H9 (cell line): ENCODE measurements at regions not wholly inside any gene's neighbourhood (a gene's known extent, or its start where the extent isn't known, plus 50 kb on each side); places are given as distances from the start of the nearest gene placed in this dataset.

Source experiments
- DNase-seq: peaks from one replicate; pipeline ENCODE4 v3.0.0-alpha.2; 2017
- H2AFZ ChIP-seq: one replicate; pipeline ENCODE4 v1.6.1; 2013; ENCODE audit warnings: mild to moderate bottlenecking, low read length, control low read depth, moderate library complexity
- H2AK5ac ChIP-seq: 2 replicates; pipeline ENCODE4 v1.6.1; 2013; ENCODE audit warnings: low read length, control low read depth, mixed read lengths; ENCODE audit not compliant: insufficient read length
- H2BK120ac ChIP-seq: one replicate; pipeline ENCODE4 v1.6.1; 2013; ENCODE audit warnings: low read depth, mild to moderate bottlenecking, low read length, control low read depth, inconsistent platforms; ENCODE audit not compliant: poor library complexity, severe bottlenecking
- H2BK12ac ChIP-seq: 2 replicates; pipeline ENCODE4 v1.6.1; 2013; ENCODE audit warnings: low read length, control low read depth, mixed read lengths, low read depth; ENCODE audit not compliant: insufficient read length
- H2BK15ac ChIP-seq: 2 replicates; pipeline ENCODE4 v1.6.1; 2013; ENCODE audit warnings: low read depth, low read length, control low read depth
- H2BK20ac ChIP-seq: one replicate; pipeline ENCODE4 v1.6.1; 2013; ENCODE audit warnings: low read depth, mild to moderate bottlenecking, low read length, control low read depth, inconsistent platforms; ENCODE audit not compliant: poor library complexity, severe bottlenecking
- H2BK5ac ChIP-seq: 2 replicates; pipeline ENCODE4 v1.6.1; 2013; ENCODE audit warnings: low read length, control low read depth, mixed read lengths; ENCODE audit not compliant: insufficient read length
- H3K14ac ChIP-seq: 2 replicates; pipeline ENCODE4 v1.6.1; 2013; ENCODE audit warnings: low read length, control low read depth; ENCODE audit not compliant: insufficient read depth
- H3K18ac ChIP-seq: 2 replicates; pipeline ENCODE4 v1.6.1; 2013; ENCODE audit warnings: low read depth, mild to moderate bottlenecking, mixed read lengths, low read length, control low read depth; ENCODE audit not compliant: insufficient read length
- H3K23ac ChIP-seq: 2 replicates; pipeline ENCODE4 v1.6.1; 2013; ENCODE audit warnings: low read length, control low read depth, mixed read lengths, low read depth; ENCODE audit not compliant: insufficient read length
- H3K23me2 ChIP-seq: 2 replicates; pipeline ENCODE4 v1.6.1; 2013; ENCODE audit warnings: low read depth, mild to moderate bottlenecking, mixed read lengths, low read length, control low read depth; ENCODE audit not compliant: insufficient read length, poor library complexity, severe bottlenecking
- H3K27ac ChIP-seq: 2 replicates; pipeline ENCODE4 v1.5.1; 2013; ENCODE audit warnings: low read length, control low read depth, mixed read lengths, low read depth; ENCODE audit not compliant: insufficient read length
- H3K27me3 ChIP-seq: 2 replicates; pipeline ENCODE4 v1.6.1; 2013; ENCODE audit warnings: low read length, control low read depth, inconsistent platforms; ENCODE audit not compliant: insufficient read depth
- H3K4ac ChIP-seq: 2 replicates; pipeline ENCODE4 v1.6.1; 2013; ENCODE audit warnings: low read depth, mild to moderate bottlenecking, control low read depth, inconsistent platforms, low read length, moderate library complexity
- H3K4me1 ChIP-seq: 2 replicates; pipeline ENCODE4 v1.6.1; 2013; ENCODE audit warnings: low read length, control low read depth, inconsistent platforms; ENCODE audit not compliant: insufficient read depth
- H3K4me2 ChIP-seq: 2 replicates; pipeline ENCODE4 v1.6.1; 2013; ENCODE audit warnings: low read length, control low read depth, mixed read lengths; ENCODE audit not compliant: insufficient read length, insufficient read depth
- H3K56ac ChIP-seq: 2 replicates; pipeline ENCODE4 v1.6.1; 2013; ENCODE audit warnings: low read depth, mild to moderate bottlenecking, mixed read lengths, low read length, control low read depth; ENCODE audit not compliant: insufficient read length
- H3K79me1 ChIP-seq: 2 replicates; pipeline ENCODE4 v1.6.1; 2013; ENCODE audit warnings: low read depth, mild to moderate bottlenecking, moderate library complexity, low read length, control low read depth, inconsistent platforms; ENCODE audit not compliant: insufficient read depth, poor library complexity, severe bottlenecking
- H3K79me2 ChIP-seq: 2 replicates; pipeline ENCODE4 v1.6.1; 2013; ENCODE audit warnings: low read length, control low read depth, inconsistent platforms; ENCODE audit not compliant: insufficient read depth
- H3K9ac ChIP-seq: 2 replicates; pipeline ENCODE4 v1.6.1; 2013; ENCODE audit warnings: low read length, control low read depth, mixed read lengths; ENCODE audit not compliant: insufficient read length; ENCODE audit errors: extremely low read depth
- H3K9me3 ChIP-seq: one replicate; pipeline ENCODE4 v1.6.1; 2013; ENCODE audit warnings: low read depth, low read length, inconsistent platforms; ENCODE audit not compliant: control insufficient read depth
- H3T11ph ChIP-seq: one replicate; pipeline ENCODE4 v1.6.1; 2013; ENCODE audit warnings: mild to moderate bottlenecking, low read length, control low read depth, inconsistent platforms
- H4K20me1 ChIP-seq: one replicate; pipeline ENCODE4 v1.6.1; 2013; ENCODE audit not compliant: control insufficient read depth, insufficient read length, insufficient read depth
- H4K5ac ChIP-seq: 2 replicates; pipeline ENCODE4 v1.6.1; 2013; ENCODE audit warnings: low read depth, mild to moderate bottlenecking, mixed read lengths, low read length, control low read depth; ENCODE audit not compliant: insufficient read length
- H4K8ac ChIP-seq: replicated peaks from 2 replicates; pipeline ENCODE4 v1.6.1; 2013; ENCODE audit warnings: low read length, control low read depth, mixed read lengths, low read depth; ENCODE audit not compliant: insufficient read length
- H4K91ac ChIP-seq: 2 replicates; pipeline ENCODE4 v1.6.1; 2013; ENCODE audit warnings: low read depth, mild to moderate bottlenecking, moderate library complexity, mixed read lengths, low read length, control low read depth; ENCODE audit not compliant: insufficient read length
- H3K27ac Mint-ChIP-seq, 3 experiments: 2 replicates in 2 of 3; 3 replicates in 1 of 3; pipeline ENCODE4 v1.8.0; 2020 to 2021; ENCODE audit warnings: mixed read lengths in 3 of 3, mild to moderate bottlenecking in 1 of 3, moderate library complexity in 1 of 3
- H3K27me3 Mint-ChIP-seq: 2 replicates; pipeline ENCODE4 v1.8.0; 2021; ENCODE audit warnings: low read depth, mild to moderate bottlenecking, moderate library complexity, mixed read lengths
- H3K36me3 Mint-ChIP-seq, 3 experiments: 2 replicates in 2 of 3; 3 replicates in 1 of 3; pipeline ENCODE4 v1.8.0; 2020 to 2021; ENCODE audit warnings: low read depth in 3 of 3, mixed read lengths in 3 of 3; ENCODE audit not compliant: insufficient read depth in 1 of 3
- H3K4me1 Mint-ChIP-seq, 2 experiments: 2 replicates each; pipeline ENCODE4 v1.8.0; 2020; ENCODE audit warnings: mixed read lengths in 2 of 2
- H3K4me3 Mint-ChIP-seq, 2 experiments: 2 replicates in 1 of 2; 3 replicates in 1 of 2; pipeline ENCODE4 v1.8.0; 2020 to 2021; ENCODE audit warnings: mild to moderate bottlenecking in 2 of 2, mixed read lengths in 2 of 2, moderate library complexity in 1 of 2
- H3K9me3 Mint-ChIP-seq, 2 experiments: 2 replicates in 1 of 2; 3 replicates in 1 of 2; pipeline ENCODE4 v1.8.0; 2020; ENCODE audit warnings: mild to moderate bottlenecking in 2 of 2, mixed read lengths in 2 of 2, moderate library complexity in 1 of 2
- WGBS: extraction: QIAGEN DNeasy Blood & Tissue Kit; methylation state at CpG from one replicate; pipeline ENCODE4 v1.1.7; 2013; ENCODE audit warnings: missing lambda C conversion rate, low lambda C conversion rate, mixed read lengths; ENCODE audit not compliant: insufficient read length; ENCODE audit errors: extremely low coverage; 5-methylcytosine and 5-hydroxymethylcytosine counted together
- TF ChIP-seq, protein P1 (sequence below): fragments of 200-600 bp; sonication (generic); conservative IDR thresholded peaks from 3 replicates; pipeline ENCODE4 v1.8.0; 2021; ENCODE audit warnings: antibody characterized with exemption, mild to moderate bottlenecking

- H3K27ac ChIP-seq = no peak overlapping the region
- Mint-ChIP-seq H3K27me3 (no peaks in the 10 kb centered on the region), H3K4me1 (peaks cover 2 to 3% of the 10 kb centered on the region in 2 experiments; a peak in 3 of 4 replicates), H3K27ac (no peak overlapping the region), H3K36me3 (peaks cover 0 to 10% (median 3%) of the 10 kb centered on the region in 3 experiments; a peak in 4 of 7 replicates), H3K9me3 (peaks cover 5 to 17% of the 10 kb centered on the region in 2 experiments), H3K4me3 (no peak overlapping the region)
- H3K79me2 ChIP-seq = no peaks in the 10 kb centered on the region
- TF ChIP-seq, protein P1, sequence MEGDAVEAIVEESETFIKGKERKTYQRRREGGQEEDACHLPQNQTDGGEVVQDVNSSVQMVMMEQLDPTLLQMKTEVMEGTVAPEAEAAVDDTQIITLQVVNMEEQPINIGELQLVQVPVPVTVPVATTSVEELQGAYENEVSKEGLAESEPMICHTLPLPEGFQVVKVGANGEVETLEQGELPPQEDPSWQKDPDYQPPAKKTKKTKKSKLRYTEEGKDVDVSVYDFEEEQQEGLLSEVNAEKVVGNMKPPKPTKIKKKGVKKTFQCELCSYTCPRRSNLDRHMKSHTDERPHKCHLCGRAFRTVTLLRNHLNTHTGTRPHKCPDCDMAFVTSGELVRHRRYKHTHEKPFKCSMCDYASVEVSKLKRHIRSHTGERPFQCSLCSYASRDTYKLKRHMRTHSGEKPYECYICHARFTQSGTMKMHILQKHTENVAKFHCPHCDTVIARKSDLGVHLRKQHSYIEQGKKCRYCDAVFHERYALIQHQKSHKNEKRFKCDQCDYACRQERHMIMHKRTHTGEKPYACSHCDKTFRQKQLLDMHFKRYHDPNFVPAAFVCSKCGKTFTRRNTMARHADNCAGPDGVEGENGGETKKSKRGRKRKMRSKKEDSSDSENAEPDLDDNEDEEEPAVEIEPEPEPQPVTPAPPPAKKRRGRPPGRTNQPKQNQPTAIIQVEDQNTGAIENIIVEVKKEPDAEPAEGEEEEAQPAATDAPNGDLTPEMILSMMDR = no peak
- H3K23ac ChIP-seq = no peak overlapping the region
- no peak overlapping the region for H4K91ac ChIP-seq
- H2BK15ac ChIP-seq = no peak overlapping the region
- no peak overlapping the region for H2BK12ac ChIP-seq
- DNase-seq = no peak
- no peak overlapping the region for H2AFZ ChIP-seq
- no peak overlapping the region for H2AK5ac ChIP-seq
- H3K18ac ChIP-seq = no peak overlapping the region
- H3K4me1 ChIP-seq = no peaks in the 10 kb centered on the region
- H4K8ac ChIP-seq = no peak overlapping the region
- H3K9me3 ChIP-seq = no peaks in the 10 kb centered on the region
- H2BK120ac ChIP-seq = no peak overlapping the region
- H3K79me1 ChIP-seq = no peaks in the 10 kb centered on the region
- peaks cover 2% of the 10 kb centered on the region for H4K20me1 ChIP-seq
- H3K14ac ChIP-seq = no peak overlapping the region
- no peak overlapping the region for H4K5ac ChIP-seq
- H2BK5ac ChIP-seq = no peak overlapping the region
- H3K9ac ChIP-seq = no peak overlapping the region
- WGBS = no CpG with 5 or more reads among the region's 2 CpGs
- no peak overlapping the region for H3K56ac ChIP-seq
- H3K23me2 ChIP-seq = no peaks in the 10 kb centered on the region
- no peaks in the 10 kb centered on the region for H3K27me3 ChIP-seq
- H3T11ph ChIP-seq = no peak overlapping the region
- H3K4me2 ChIP-seq = no peak overlapping the region
- H3K4ac ChIP-seq = no peak overlapping the region
- H2BK20ac ChIP-seq = no peak overlapping the region
These were observed 172.9 kb downstream of the SPRY1 start for GRCh38 chr4:123569541-123569940.
